ENCODE measurements at regions not wholly inside any gene's neighbourhood (a gene's known extent, or its start where the extent isn't known, plus 50 kb on each side); places are given as distances from the start of the nearest gene placed in this dataset.

DNA sequence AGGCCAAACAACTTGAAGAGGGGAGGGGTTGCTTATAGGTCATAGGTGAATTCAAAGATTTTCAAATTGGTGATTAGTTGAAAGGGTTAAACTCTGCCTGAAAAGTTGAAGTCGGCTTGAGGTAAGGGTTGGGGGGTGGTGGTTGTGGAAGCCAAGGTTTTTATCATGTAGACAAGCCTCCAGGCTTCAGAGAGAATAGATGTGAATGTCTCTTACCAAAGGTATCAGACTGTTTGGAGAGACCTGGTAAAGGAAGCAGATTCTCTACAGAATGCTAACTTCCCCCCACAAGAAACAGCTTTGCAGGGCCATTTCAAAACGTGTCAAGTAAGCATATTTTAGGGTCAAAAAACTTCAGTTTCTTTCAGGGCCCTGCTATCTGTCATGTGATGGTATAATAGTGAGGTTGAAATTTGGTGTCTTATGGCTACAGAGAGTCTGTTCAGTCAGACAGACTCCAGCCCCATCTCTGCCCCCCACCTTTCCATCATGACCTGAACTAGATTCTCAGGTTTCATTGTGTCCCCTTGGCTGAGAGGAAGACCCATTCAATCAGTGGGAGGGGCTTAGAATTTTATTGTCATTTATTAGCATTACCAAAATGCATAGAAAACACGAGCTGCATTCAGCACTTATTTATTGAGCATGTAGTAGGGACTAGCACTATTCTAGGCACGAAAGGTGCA, 136.5 kb downstream of the MAP3K7 start:
- H3K4me1 ChIP-seq: no peaks in the 10 kb centered on the region
- no peaks in the 10 kb centered on the region for H3K27me3 ChIP-seq
- H3K27ac ChIP-seq: no peak overlapping the region
- DNase-seq: no peak
- H3K36me3 ChIP-seq: no peaks in the 10 kb centered on the region
- TF ChIP-seq CTCF (IDR thresholded peaks at IDR 0.05): no peak
- no peaks in the 10 kb centered on the region for H3K9me3 ChIP-seq
- intact Hi-C loops (cut with DNase I; ENCODE audit: low total_unique reads): no loop called here
- no peak overlapping the region for H3K4me3 ChIP-seq

GRCh38 chr6:90449311-90449710, 137.6 kb downstream of the MAP3K7 start:
- Histone ChIP-seq H3K4me1 (no peaks in the 10 kb centered on the region), H3K9me3 (no peaks in the 10 kb centered on the region), H3K27me3 (no peaks in the 10 kb centered on the region), H3K27ac (no peak overlapping the region), H3K4me3 (no peak overlapping the region), H3K36me3 (no peaks in the 10 kb centered on the region)
- DNase-seq: no peak
- TF ChIP-seq CTCF (IDR thresholded peaks at IDR 0.05): no peak
- intact Hi-C loops (cut with DNase I; ENCODE audit: low total_unique reads): no loop called here

GRCh38 chr6:90448836-90449235, 138.0 kb downstream of the MAP3K7 start:
- Histone ChIP-seq H3K27ac (no peak overlapping the region), H3K36me3 (no peaks in the 10 kb centered on the region), H3K9me3 (no peaks in the 10 kb centered on the region), H3K27me3 (no peaks in the 10 kb centered on the region), H3K4me1 (no peaks in the 10 kb centered on the region), H3K4me3 (no peak overlapping the region)
- no peak for TF ChIP-seq CTCF (IDR thresholded peaks at IDR 0.05)
- DNase-seq: no peak
- intact Hi-C loops (cut with DNase I; ENCODE audit: low total_unique reads): no loop called here

- Histone ChIP-seq H3K27me3 (no peaks in the 10 kb centered on the region), H3K9me3 (no peaks in the 10 kb centered on the region), H3K4me1 (no peaks in the 10 kb centered on the region), H3K4me3 (no peak overlapping the region), H3K36me3 (no peaks in the 10 kb centered on the region), H3K27ac (no peak overlapping the region)
- TF ChIP-seq CTCF (IDR thresholded peaks at IDR 0.05): no peak
- no peak for DNase-seq
- intact Hi-C loops (cut with DNase I; ENCODE audit: low total_unique reads): no loop called here
Observed at GRCh38 chr6:90446164-90446563, 140.7 kb downstream of the MAP3K7 start.

- no peak for DNase-seq
- Histone ChIP-seq H3K27ac (no peak overlapping the region), H3K36me3 (no peaks in the 10 kb centered on the region), H3K9me3 (no peaks in the 10 kb centered on the region), H3K4me1 (no peaks in the 10 kb centered on the region), H3K27me3 (no peaks in the 10 kb centered on the region), H3K4me3 (no peak overlapping the region)
- TF ChIP-seq CTCF (IDR thresholded peaks at IDR 0.05): no peak
- intact Hi-C loops (cut with DNase I; ENCODE audit: low total_unique reads): no loop called here
Observed at GRCh38 chr6:90445533-90446108, 141.3 kb downstream of the MAP3K7 start.

Data from tibial artery (tissue), 4 donors.